ENCODE measurements at regions not wholly inside any gene's neighbourhood (a gene's known extent, or its start where the extent isn't known, plus 50 kb on each side); places are given as distances from the start of the nearest gene placed in this dataset.
"Not testable (repeated sequence)": the region's sequence is repeated elsewhere in the genome, so short reads cannot be mapped to it uniquely, and the experiment has no call there.

- not testable (repeated sequence) for ATAC-seq, H3K27ac Mint-ChIP-seq
Observed at GRCh38 chr5:68020461-68020969, 195.0 kb upstream of the PIK3R1 start.

GRCh38 chr5:68015381-68016302 is 199.9 kb upstream of the PIK3R1 start:
- Mint-ChIP-seq H3K36me3 (no peaks in the 10 kb centered on the region), H3K27ac (no peak overlapping the region), H3K9me3 (no peaks in the 10 kb centered on the region)
- DNase-seq (ENCODE audit: low spot score in 2 of 2) = no peak
- ATAC-seq = no peak

More at GRCh38 chr5:68020461-68020969, 195.0 kb upstream of the PIK3R1 start:
- DNase-seq (ENCODE audit: low spot score in 2 of 2); H3K36me3 Mint-ChIP-seq; H3K9me3 Mint-ChIP-seq: not testable (repeated sequence)

GRCh38 chr5:68012831-68013230 is 202.7 kb upstream of the PIK3R1 start:
- Mint-ChIP-seq H3K27ac (no peak overlapping the region), H3K36me3 (no peaks in the 10 kb centered on the region), H3K9me3 (no peaks in the 10 kb centered on the region)
- DNase-seq (ENCODE audit: low spot score in 2 of 2) = no peak
- no peak for ATAC-seq

GRCh38 chr5:68012429-68012828 is 203.1 kb upstream of the PIK3R1 start:
- ATAC-seq = no peak

GRCh38 chr5:68011801-68012200 is 203.8 kb upstream of the PIK3R1 start:
- DNase-seq (ENCODE audit: low spot score in 2 of 2) (no peak), ATAC-seq (no peak)
- H3K36me3 Mint-ChIP-seq = no peaks in the 10 kb centered on the region
- no peak overlapping the region for H3K27ac Mint-ChIP-seq
- H3K9me3 Mint-ChIP-seq = no peaks in the 10 kb centered on the region

More at GRCh38 chr5:68012429-68012828, 203.1 kb upstream of the PIK3R1 start:
- no peak for DNase-seq (ENCODE audit: low spot score in 2 of 2)
- H3K36me3 Mint-ChIP-seq = no peaks in the 10 kb centered on the region
- H3K27ac Mint-ChIP-seq = no peak overlapping the region
- no peaks in the 10 kb centered on the region for H3K9me3 Mint-ChIP-seq

- H3K9me3 Mint-ChIP-seq = no peaks in the 10 kb centered on the region
- H3K27ac Mint-ChIP-seq = no peak overlapping the region
- no peaks in the 10 kb centered on the region for H3K36me3 Mint-ChIP-seq
- no peak for ATAC-seq
- DNase-seq (ENCODE audit: low spot score in 2 of 2) = no peak
Observed at GRCh38 chr5:68011259-68011760, 204.2 kb upstream of the PIK3R1 start.

GRCh38 chr5:68010740-68011139 is 204.8 kb upstream of the PIK3R1 start:
- H3K36me3 Mint-ChIP-seq = no peaks in the 10 kb centered on the region
- ATAC-seq = no peak

GRCh38 chr5:68007451-68007850 is 208.1 kb upstream of the PIK3R1 start:
- ATAC-seq = no peak
- no peak for DNase-seq (ENCODE audit: low spot score in 2 of 2)
- Mint-ChIP-seq H3K36me3 (no peaks in the 10 kb centered on the region), H3K9me3 (peaks cover 0 to under 1% of the 10 kb centered on the region in 2 donors), H3K27ac (no peak overlapping the region)

More at GRCh38 chr5:68010740-68011139, 204.8 kb upstream of the PIK3R1 start:
- Mint-ChIP-seq H3K27ac (no peak overlapping the region), H3K9me3 (no peaks in the 10 kb centered on the region)
- no peak for DNase-seq (ENCODE audit: low spot score in 2 of 2)

GRCh38 chr5:68002836-68003235 is 212.7 kb upstream of the PIK3R1 start:
- DNase-seq (ENCODE audit: low spot score in 2 of 2) = no peak
- ATAC-seq = no peak
- Mint-ChIP-seq H3K36me3 (no peaks in the 10 kb centered on the region), H3K9me3 (peaks cover 0 to 4% of the 10 kb centered on the region in 2 donors), H3K27ac (peak overlapping the region in 1 of 2 donors; percentile 3)

- Mint-ChIP-seq H3K9me3 (peaks cover 0 to 4% of the 10 kb centered on the region in 2 donors), H3K36me3 (no peaks in the 10 kb centered on the region), H3K27ac (no peak overlapping the region)
- ATAC-seq (no peak), DNase-seq (ENCODE audit: low spot score in 2 of 2) (no peak)
Observed at GRCh38 chr5:68000805-68001204, 214.8 kb upstream of the PIK3R1 start.

- DNase-seq (ENCODE audit: low spot score in 2 of 2) (no peak), ATAC-seq (no peak)
- H3K9me3 Mint-ChIP-seq = peaks cover 0 to 4% of the 10 kb centered on the region in 2 donors
- H3K36me3 Mint-ChIP-seq = no peaks in the 10 kb centered on the region
- no peak overlapping the region for H3K27ac Mint-ChIP-seq
Observed at GRCh38 chr5:67999391-67999790, 216.2 kb upstream of the PIK3R1 start.

GRCh38 chr5:67998709-67999261 is 216.8 kb upstream of the PIK3R1 start:
- DNase-seq (ENCODE audit: low spot score in 2 of 2) (no peak), ATAC-seq (no peak)
- H3K27ac Mint-ChIP-seq = no peak overlapping the region
- H3K36me3 Mint-ChIP-seq = no peaks in the 10 kb centered on the region
- peaks cover 0 to 4% of the 10 kb centered on the region in 2 donors for H3K9me3 Mint-ChIP-seq

GRCh38 chr5:67997892-67998457 is 217.6 kb upstream of the PIK3R1 start:
- ATAC-seq (no peak), DNase-seq (ENCODE audit: low spot score in 2 of 2) (no peak)
- Mint-ChIP-seq H3K27ac (no peak overlapping the region), H3K36me3 (no peaks in the 10 kb centered on the region), H3K9me3 (peaks cover 0 to 4% of the 10 kb centered on the region in 2 donors)

- ATAC-seq (no peak), DNase-seq (ENCODE audit: low spot score in 2 of 2) (no peak)
- H3K27ac Mint-ChIP-seq = no peak overlapping the region
- H3K36me3 Mint-ChIP-seq = no peaks in the 10 kb centered on the region
- H3K9me3 Mint-ChIP-seq = peaks cover 0 to under 1% of the 10 kb centered on the region in 2 donors
Observed at GRCh38 chr5:67997148-67997547, 218.4 kb upstream of the PIK3R1 start.

GRCh38 chr5:67996596-67996995 is 219.0 kb upstream of the PIK3R1 start:
- H3K36me3 Mint-ChIP-seq = no peaks in the 10 kb centered on the region
- no peak overlapping the region for H3K27ac Mint-ChIP-seq
- ATAC-seq (no peak), DNase-seq (ENCODE audit: low spot score in 2 of 2) (no peak)
- H3K9me3 Mint-ChIP-seq = no peaks in the 10 kb centered on the region

- no peak for DNase-seq (ENCODE audit: low spot score in 2 of 2)
- Mint-ChIP-seq H3K9me3 (no peaks in the 10 kb centered on the region), H3K27ac (no peak overlapping the region), H3K36me3 (no peaks in the 10 kb centered on the region)
- no peak for ATAC-seq
Observed at GRCh38 chr5:67992923-67993322, 222.6 kb upstream of the PIK3R1 start.

- no peaks in the 10 kb centered on the region for H3K9me3 Mint-ChIP-seq
- ATAC-seq (no peak), DNase-seq (ENCODE audit: low spot score in 2 of 2) (no peak)
- no peaks in the 10 kb centered on the region for H3K36me3 Mint-ChIP-seq
- no peak overlapping the region for H3K27ac Mint-ChIP-seq
Observed at GRCh38 chr5:67989456-67989855, 226.1 kb upstream of the PIK3R1 start.

Measured in activated naive CD4-positive, alpha-beta T cell treated with anti-CD3 and anti-CD28 coated beads, Interleukin-2, amount 50 U/mL, for 72 hours (primary cell).